ENCODE measurements at regions not wholly inside any gene's neighbourhood (a gene's known extent, or its start where the extent isn't known, plus 50 kb on each side); places are given as distances from the start of the nearest gene placed in this dataset.

- DNase-seq (ENCODE audit: low read depth): no peak
Observed at GRCh38 chr6:9481292-9482029, 933.4 kb downstream of the TFAP2A start.

GRCh38 chr6:9468277-9468676 lies 946.6 kb downstream of the TFAP2A start:
- no peak for DNase-seq (ENCODE audit: low read depth)

GRCh38 chr6:9467741-9468140 lies 947.1 kb downstream of the TFAP2A start:
- no peak for DNase-seq (ENCODE audit: low read depth)

- DNase-seq (ENCODE audit: low read depth): no peak
Observed at GRCh38 chr6:9464583-9464982, 950.3 kb downstream of the TFAP2A start.

GRCh38 chr6:9463311-9463710 lies 951.6 kb downstream of the TFAP2A start:
- DNase-seq (ENCODE audit: low read depth): no peak

GRCh38 chr6:9461188-9461587 lies 953.7 kb downstream of the TFAP2A start:
- no peak for DNase-seq (ENCODE audit: low read depth)

GRCh38 chr6:9458424-9458823 lies 956.5 kb downstream of the TFAP2A start:
- DNase-seq (ENCODE audit: low read depth): no peak

GRCh38 chr6:9455864-9456658 lies 958.8 kb downstream of the TFAP2A start:
- no peak for DNase-seq (ENCODE audit: low read depth)

GRCh38 chr6:9439621-9440330 lies 975.1 kb downstream of the TFAP2A start:
- no peak for DNase-seq (ENCODE audit: low read depth)

GRCh38 chr6:9437836-9438235 lies 977.0 kb downstream of the TFAP2A start:
- DNase-seq (ENCODE audit: low read depth): no peak

- no peak for DNase-seq (ENCODE audit: low read depth)
Observed at GRCh38 chr6:9435281-9435680, 979.6 kb downstream of the TFAP2A start.

- DNase-seq (ENCODE audit: low read depth): no peak
Observed at GRCh38 chr6:9431945-9432344, 982.9 kb downstream of the TFAP2A start.

GRCh38 chr6:9428421-9429172 lies 986.3 kb downstream of the TFAP2A start:
- DNase-seq (ENCODE audit: low read depth): no peak

GRCh38 chr6:9422138-9422537 lies 986.8 kb upstream of the SLC35B3 start:
- DNase-seq (ENCODE audit: low read depth): no peak

GRCh38 chr6:9420316-9421015 lies 985.1 kb upstream of the SLC35B3 start:
- DNase-seq (ENCODE audit: low read depth): no peak

- DNase-seq (ENCODE audit: low read depth): no peak
Observed at GRCh38 chr6:9417400-9417799, 982.1 kb upstream of the SLC35B3 start.

GRCh38 chr6:9412951-9413559 lies 977.7 kb upstream of the SLC35B3 start:
- DNase-seq (ENCODE audit: low read depth): no peak

GRCh38 chr6:9409126-9409525 lies 973.8 kb upstream of the SLC35B3 start:
- DNase-seq (ENCODE audit: low read depth): no peak

- no peak for DNase-seq (ENCODE audit: low read depth)
Observed at GRCh38 chr6:9408402-9409117, 973.2 kb upstream of the SLC35B3 start.

- DNase-seq (ENCODE audit: low read depth): no peak
Observed at GRCh38 chr6:9405825-9406224, 970.5 kb upstream of the SLC35B3 start.
